GM20431 (cell line): ENCODE measurements at regions not wholly inside any gene's neighbourhood (a gene's known extent, or its start where the extent isn't known, plus 50 kb on each side); places are given as distances from the start of the nearest gene placed in this dataset.

Experiments used
- in situ Hi-C: fragments of 300-500 bp; cut with MseI, MboI; formaldehyde crosslinking; loops from one replicate; pipeline ENCODE4 v1.15.0; 2020; ENCODE audit warnings: low sequenced_read_pairs; ENCODE audit not compliant: unreplicated experiment

DNA sequence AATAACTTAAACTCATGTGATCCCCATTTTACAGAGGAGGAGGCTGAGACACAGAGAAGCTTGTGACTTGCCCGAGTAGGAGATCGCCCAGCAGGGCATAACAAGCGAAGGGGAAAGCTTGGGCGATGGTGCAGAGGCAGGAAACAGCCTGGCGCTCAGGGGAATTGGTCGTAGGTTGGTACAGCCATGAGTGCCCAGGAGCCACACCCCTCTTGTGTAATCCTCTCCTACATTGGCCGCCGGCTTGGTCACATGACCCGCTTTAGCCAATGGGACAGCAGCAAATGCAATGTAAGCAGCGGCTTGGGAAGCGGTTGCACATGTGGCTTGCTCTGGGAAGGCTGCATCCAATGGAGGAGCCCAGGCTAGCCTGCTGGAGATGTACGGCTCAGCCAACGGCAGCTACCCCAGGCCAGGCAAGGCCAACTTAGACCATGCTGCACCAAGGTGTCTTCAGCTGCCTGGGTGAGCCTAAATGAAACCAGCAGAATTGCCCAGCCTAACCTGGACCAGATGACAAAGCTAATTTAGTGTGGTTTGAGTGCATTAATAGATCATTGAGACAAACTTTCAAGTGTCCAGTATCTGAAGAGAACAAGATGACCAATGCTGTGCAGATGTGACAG, 50.3 kb upstream of the SLC6A6 start:
- in situ Hi-C loops, result no loop called here
